ENCODE measurements at regions not wholly inside any gene's neighbourhood (a gene's known extent, or its start where the extent isn't known, plus 50 kb on each side); places are given as distances from the start of the nearest gene placed in this dataset.

DNA sequence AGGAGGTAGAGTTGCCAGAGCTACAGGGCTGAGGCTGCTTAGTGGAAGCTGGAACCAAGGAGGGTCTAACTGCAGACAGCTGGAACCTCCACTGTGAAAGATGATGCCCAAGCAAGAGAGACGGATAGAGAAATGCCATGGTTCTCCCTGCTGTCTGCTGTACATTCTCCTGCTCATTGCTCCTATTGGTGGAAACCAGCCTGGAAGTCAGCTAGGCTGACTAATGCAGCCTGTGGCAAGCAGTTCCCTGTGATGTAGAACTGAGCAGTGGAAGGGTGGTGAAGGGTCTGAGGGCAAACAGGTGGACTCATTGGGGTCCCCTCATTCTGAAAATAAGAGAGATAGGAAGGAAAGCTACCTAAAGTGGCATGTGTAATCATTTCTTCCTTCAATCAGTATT is 563.6 kb downstream of the SLC4A3 start:
- FAIRE-seq = no peak
- H3K9me3 ChIP-seq (ENCODE audit: low read length) = peaks cover 8% of the 10 kb centered on the region
- no peak for TF ChIP-seq SMARCC2 (IDR thresholded peaks at IDR 0.05)
- no peak for TF ChIP-seq ZNF17 (CRISPR knock-in tag; IDR thresholded peaks at IDR 0.05)
- no peak for TF ChIP-seq ERF (CRISPR knock-in tag; IDR thresholded peaks at IDR 0.05)
- no peak for TF ChIP-seq SP2 (CRISPR knock-in tag; IDR thresholded peaks at IDR 0.05)
- TF ChIP-seq, protein P1, sequence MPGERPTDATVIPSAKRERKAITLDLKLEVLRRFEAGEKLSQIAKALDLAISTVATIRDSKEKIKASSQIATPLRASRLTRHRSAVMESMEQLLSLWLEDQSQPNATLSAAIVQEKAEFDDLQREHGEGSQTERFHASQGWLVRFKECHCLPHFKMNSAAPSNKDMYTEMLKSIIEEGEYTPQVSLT (CRISPR knock-in tag; IDR thresholded peaks at IDR 0.05; ENCODE audit: borderline replicate concordance, low read depth) = no peak
- TF ChIP-seq, protein P2, sequence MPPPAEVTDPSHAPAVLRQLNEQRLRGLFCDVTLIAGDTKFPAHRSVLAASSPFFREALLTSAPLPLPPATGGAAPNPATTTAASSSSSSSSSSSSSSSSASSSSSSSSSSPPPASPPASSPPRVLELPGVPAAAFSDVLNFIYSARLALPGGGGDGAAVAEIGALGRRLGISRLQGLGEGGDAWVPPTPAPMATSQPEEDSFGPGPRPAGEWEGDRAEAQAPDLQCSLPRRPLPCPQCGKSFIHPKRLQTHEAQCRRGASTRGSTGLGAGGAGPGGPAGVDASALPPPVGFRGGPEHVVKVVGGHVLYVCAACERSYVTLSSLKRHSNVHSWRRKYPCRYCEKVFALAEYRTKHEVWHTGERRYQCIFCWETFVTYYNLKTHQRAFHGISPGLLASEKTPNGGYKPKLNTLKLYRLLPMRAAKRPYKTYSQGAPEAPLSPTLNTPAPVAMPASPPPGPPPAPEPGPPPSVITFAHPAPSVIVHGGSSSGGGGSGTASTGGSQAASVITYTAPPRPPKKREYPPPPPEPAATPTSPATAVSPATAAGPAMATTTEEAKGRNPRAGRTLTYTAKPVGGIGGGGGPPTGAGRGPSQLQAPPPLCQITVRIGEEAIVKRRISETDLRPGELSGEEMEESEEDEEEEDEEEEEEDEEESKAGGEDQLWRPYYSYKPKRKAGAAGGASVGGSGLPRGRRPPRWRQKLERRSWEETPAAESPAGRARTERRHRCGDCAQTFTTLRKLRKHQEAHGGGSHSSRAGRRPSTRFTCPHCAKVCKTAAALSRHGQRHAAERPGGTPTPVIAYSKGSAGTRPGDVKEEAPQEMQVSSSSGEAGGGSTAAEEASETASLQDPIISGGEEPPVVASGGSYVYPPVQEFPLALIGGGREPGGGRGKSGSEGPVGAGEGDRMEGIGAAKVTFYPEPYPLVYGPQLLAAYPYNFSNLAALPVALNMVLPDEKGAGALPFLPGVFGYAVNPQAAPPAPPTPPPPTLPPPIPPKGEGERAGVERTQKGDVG (CRISPR knock-in tag; IDR thresholded peaks at IDR 0.05; ENCODE audit: borderline replicate concordance) = no peak
- TF ChIP-seq, protein P3, sequence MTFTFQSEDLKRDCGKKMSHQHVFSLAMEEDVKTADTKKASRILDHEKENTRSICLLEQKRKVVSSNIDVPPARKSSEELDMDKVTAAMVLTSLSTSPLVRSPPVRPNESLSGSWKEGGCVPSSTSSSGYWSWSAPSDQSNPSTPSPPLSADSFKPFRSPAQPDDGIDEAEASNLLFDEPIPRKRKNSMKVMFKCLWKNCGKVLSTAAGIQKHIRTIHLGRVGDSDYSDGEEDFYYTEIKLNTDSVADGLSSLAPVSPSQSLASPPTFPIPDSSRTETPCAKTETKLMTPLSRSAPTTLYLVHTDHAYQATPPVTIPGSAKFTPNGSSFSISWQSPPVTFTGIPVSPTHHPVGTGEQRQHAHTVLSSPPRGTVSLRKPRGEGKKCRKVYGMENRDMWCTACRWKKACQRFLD (CRISPR knock-in tag; IDR thresholded peaks at IDR 0.05; ENCODE audit: borderline replicate concordance) = no peak
- TF ChIP-seq HNRNPH1 (optimal IDR thresholded peaks at IDR 0.05; ENCODE audit: low read depth, low read length) = no peak
- TF ChIP-seq FIP1L1 (IDR thresholded peaks at IDR 0.05; ENCODE audit: borderline replicate concordance, insufficient read depth, low read depth, low read length) = no peak
- TF ChIP-seq ZNF839 (CRISPR knock-in tag; IDR thresholded peaks at IDR 0.05; ENCODE audit: borderline replicate concordance) = no peak
- no peak for TF ChIP-seq PHF8 (CRISPR knock-in tag; IDR thresholded peaks at IDR 0.05)
- TF ChIP-seq, protein P4, sequence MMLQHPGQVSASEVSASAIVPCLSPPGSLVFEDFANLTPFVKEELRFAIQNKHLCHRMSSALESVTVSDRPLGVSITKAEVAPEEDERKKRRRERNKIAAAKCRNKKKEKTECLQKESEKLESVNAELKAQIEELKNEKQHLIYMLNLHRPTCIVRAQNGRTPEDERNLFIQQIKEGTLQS (CRISPR knock-in tag; IDR thresholded peaks at IDR 0.05) = no peak
- TF ChIP-seq, protein P5, sequence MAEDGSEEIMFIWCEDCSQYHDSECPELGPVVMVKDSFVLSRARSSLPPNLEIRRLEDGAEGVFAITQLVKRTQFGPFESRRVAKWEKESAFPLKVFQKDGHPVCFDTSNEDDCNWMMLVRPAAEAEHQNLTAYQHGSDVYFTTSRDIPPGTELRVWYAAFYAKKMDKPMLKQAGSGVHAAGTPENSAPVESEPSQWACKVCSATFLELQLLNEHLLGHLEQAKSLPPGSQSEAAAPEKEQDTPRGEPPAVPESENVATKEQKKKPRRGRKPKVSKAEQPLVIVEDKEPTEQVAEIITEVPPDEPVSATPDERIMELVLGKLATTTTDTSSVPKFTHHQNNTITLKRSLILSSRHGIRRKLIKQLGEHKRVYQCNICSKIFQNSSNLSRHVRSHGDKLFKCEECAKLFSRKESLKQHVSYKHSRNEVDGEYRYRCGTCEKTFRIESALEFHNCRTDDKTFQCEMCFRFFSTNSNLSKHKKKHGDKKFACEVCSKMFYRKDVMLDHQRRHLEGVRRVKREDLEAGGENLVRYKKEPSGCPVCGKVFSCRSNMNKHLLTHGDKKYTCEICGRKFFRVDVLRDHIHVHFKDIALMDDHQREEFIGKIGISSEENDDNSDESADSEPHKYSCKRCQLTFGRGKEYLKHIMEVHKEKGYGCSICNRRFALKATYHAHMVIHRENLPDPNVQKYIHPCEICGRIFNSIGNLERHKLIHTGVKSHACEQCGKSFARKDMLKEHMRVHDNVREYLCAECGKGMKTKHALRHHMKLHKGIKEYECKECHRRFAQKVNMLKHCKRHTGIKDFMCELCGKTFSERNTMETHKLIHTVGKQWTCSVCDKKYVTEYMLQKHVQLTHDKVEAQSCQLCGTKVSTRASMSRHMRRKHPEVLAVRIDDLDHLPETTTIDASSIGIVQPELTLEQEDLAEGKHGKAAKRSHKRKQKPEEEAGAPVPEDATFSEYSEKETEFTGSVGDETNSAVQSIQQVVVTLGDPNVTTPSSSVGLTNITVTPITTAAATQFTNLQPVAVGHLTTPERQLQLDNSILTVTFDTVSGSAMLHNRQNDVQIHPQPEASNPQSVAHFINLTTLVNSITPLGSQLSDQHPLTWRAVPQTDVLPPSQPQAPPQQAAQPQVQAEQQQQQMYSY (CRISPR knock-in tag; IDR thresholded peaks at IDR 0.05) = no peak
- no peak for TF ChIP-seq PITX1 (CRISPR knock-in tag; IDR thresholded peaks at IDR 0.05)
- no peak for TF ChIP-seq ZNF441 (CRISPR knock-in tag; IDR thresholded peaks at IDR 0.05; ENCODE audit: borderline replicate concordance)
- TF ChIP-seq ZNF468 (CRISPR knock-in tag; IDR thresholded peaks at IDR 0.05) = no peak
- intact Hi-C loops (cut with micrococcal nuclease; ENCODE audit: unreplicated experiment) = no loop called here
- in situ Hi-C loops (cut with HindIII; ENCODE audit: extremely low pct_ligation_motif_present, low pct_unique_long_range_greater_than_20kb) = no loop called here
- H3K4me3 ChIP-seq (replicated peaks in 1 of 3; ENCODE audit: insufficient read depth in 1 of 3, low read depth in 2 of 3, low read length in 3 of 3) = no peak overlapping the region
- H3K27me3 ChIP-seq (ENCODE audit: control insufficient read depth in 1 of 2, insufficient read depth in 2 of 2, low read length in 2 of 2) = no peaks in the 10 kb centered on the region
- no peak for DNase-seq (ENCODE audit: low spot score)
- no peak overlapping the region for H3K4me2 ChIP-seq (ENCODE audit: low read depth, low read length)
- ChIA-PET CTCF (ENCODE audit: low intra/inter-chr PET ratio, low total read pairs) (no interaction called here), POLR2A (no interaction called here)
- no peaks in the 10 kb centered on the region for H3K4me1 ChIP-seq (ENCODE audit: insufficient read depth, low read length)
- H3K9ac ChIP-seq (ENCODE audit: insufficient read depth, low read depth, low read length) = no peak overlapping the region
- H2AFZ ChIP-seq (ENCODE audit: low read length) = no peak overlapping the region
- H4K20me1 ChIP-seq (ENCODE audit: insufficient read depth, low read length) = no peaks in the 10 kb centered on the region
- WGBS (ENCODE audit: low lambda C conversion rate) = 0% methylated on average over 1 of the region's 1 CpG
- H3K27ac ChIP-seq (ENCODE audit: extremely low read length, insufficient read depth, low read length) = no peak overlapping the region
- no peaks in the 10 kb centered on the region for H3K36me3 ChIP-seq (replicated peaks in 1 of 2; ENCODE audit: control insufficient read depth in 1 of 2, insufficient read depth in 2 of 2, low read length in 2 of 2)
- no peaks in the 10 kb centered on the region for H3K79me2 ChIP-seq (ENCODE audit: insufficient read depth, low read length)
- no TSS peak for BruUV-seq (replicated peaks)
- no peak for ATAC-seq
